HG02943 (cell line): ENCODE measurements at regions not wholly inside any gene's neighbourhood (a gene's known extent, or its start where the extent isn't known, plus 50 kb on each side); places are given as distances from the start of the nearest gene placed in this dataset.
A peak's percentile ranks its signal among the peaks of the same experiment; 100 is the strongest.

ENCODE experiments used
- ATAC-seq: cut with Tn5 transposase; IDR thresholded peaks from one replicate; pipeline ENCODE4 v1.9.1; 2021; ENCODE audit warnings: mild to moderate bottlenecking, low read depth, moderate library complexity; ENCODE audit not compliant: unreplicated experiment

DNA sequence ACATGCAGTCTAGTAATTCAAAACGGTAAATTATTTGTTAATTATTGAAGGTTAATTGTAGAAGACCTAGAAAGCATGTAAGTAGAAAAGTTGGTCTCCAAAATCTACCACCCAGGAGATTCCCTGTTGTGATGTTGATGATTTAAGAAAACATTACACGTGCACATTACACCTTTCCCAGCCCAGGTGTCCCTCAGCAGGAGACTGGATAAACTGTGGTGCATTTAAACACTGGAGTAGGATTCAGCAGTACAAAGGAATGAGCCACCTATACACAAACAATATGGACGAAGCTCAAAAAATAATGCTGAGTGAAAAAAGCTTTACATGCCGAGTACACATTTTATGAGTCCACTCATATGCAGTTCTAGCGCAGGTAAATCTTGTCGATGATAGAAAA, 109.0 kb upstream of the STARD3NL start:
- ATAC-seq, result no peak

DNA sequence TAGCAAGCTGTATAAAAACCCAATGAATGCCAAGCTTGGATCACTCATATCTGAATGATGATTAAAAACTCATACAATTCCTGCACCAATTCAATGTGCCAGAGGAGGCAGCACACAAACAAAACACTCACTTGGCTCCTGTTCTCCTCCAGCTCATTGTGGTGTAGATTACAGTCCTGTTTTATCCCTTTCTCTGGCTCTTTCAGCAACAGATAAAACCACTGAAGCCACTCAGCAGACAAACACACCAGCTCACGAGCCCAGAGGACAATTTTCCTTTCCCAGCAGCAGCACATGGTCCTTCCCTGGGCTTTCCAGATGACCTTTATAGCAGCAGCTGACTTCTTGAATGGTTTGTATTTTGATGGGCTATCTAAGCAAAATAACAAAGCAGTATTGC, 107.3 kb upstream of the STARD3NL start:
- ATAC-seq, result no peak

DNA sequence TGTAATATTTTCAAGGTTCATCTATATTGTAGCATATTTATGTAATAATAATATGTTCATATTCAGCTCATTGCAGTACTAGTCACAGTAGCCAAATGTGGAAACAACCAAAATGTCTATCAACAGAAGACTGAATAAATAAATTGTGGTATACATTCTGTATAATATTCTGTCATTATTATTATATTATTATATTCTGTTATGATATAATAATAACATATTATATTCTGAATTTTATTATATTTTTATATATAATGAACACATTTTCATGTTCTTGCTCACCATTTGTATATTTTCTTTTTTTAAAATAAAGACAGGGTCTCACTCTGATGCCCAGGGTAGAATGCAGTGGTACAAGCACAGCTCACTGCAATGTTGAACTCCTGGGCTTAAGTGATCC, 91.2 kb upstream of the STARD3NL start:
- ATAC-seq, result no peak

DNA sequence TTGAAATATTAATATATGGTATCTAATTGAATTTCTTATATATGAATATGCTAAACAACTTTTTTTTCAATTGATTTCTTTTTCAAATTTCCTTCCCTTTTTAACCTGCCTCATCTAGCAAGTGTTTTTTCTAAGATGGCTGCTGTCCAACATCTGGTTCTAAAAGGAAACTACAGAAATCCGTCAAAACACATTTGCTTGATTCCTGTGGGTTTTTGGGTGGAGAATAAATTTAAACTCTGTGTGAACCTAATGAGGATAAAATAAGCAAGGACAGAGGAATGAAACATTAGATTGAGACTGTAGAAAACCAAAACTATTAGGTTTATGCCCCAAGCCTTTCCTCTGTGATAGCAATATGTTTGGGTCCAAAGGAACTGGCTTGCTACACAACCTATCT, 75.5 kb upstream of the STARD3NL start:
- ATAC-seq, result no peak

DNA sequence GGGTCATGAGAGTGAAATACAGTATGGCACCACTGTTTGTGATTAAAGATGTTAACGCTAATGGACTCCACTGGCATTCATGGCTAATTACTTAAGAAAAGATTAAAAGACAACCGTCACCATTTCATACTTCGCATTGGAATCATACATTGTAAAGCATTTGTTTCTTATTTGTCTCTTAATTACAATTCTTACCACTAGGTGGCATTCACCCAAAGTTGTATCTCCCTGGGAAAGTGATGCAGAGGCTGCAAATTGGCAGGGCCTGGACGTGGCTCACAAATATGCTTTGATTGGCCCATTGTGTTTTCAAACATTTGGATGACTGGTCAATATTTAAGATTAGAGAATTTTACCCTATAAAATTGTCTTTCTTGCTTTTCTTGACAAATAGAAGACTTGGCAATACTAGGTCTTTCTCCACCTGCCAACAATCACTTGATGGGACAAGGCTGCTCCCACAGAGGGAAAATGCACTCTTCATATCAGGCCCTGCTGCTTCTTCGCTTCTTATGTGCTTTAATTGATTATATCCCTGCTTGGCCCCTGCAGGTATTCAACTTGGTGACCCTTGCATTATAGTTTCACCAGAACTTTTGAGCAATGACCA, 72.1 kb upstream of the STARD3NL start:
- no peak for ATAC-seq

DNA sequence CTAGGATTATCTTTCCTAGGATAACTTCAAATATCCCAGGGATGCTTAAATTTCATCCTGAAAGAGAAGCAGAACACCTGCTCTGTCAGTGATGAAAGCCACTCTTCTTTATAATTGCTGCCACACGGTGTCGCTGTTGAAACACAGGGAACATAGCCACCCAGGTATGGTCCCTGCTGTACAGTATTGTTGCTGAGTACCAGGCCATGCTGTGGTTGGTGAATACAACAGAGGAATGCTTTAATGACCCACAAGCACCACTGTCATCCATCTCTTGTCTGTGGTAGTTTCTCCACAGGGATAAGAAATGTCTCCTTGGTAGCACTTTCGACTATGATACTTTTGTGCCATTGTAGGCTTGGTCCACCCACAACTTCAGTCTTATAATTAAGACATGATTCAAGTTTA, 70.6 kb upstream of the STARD3NL start:
- ATAC-seq, result peak; percentile 74

DNA sequence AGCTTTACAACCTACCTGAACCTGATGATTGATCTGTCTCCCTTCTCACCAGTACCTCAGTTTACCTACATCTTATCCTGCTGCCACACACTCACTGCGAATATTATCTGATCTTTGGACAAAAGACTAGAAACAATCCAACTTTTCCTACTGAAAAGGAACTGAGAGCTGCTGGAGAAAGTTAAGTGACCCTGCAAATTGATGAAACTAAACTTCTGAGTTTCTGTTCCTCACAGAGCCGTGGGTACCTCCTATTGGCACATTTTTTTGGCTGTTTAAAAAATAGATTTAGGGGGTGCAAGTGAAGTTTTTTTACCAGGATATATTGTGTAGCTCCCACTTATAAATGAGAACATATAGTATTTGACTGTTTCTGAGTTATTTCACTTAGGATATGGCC, 66.0 kb upstream of the STARD3NL start:
- no peak for ATAC-seq

DNA sequence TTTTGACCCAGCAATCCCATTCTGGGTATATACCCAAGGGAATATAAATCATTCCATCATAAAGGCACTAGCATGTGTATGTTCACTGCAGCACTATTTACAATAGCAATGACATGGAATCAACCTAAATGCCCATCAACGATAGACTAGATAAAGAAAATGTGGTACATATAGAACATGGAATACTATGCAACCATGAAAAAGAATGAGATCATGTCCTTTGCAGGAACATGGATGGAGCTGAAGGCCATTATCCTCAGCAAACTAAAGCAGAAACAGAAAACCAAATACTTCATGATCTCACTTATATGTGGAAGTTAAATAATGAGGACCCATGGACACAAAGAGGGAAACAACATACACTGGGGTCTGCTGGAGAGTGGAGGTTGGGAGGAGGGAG, 58.0 kb upstream of the STARD3NL start:
- no peak for ATAC-seq

DNA sequence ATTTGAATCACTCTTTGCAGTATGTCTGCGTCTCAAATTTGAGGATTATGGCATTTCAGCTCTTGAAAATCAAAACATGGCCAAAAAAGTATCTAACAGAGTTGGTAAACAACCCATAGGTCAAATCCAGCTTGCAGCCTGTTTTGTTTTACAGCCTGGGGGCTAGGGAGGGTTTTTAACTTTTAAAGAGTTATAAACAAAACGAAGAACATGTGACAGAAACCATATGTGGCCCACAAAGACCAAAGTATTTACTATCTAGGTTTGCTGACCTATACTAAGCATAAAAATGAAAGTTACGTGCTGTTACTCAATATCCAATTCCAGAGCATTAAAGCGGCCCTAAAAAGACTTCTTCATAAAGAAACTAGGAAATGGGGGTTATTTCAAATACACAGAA, 55.5 kb upstream of the STARD3NL start:
- no peak for ATAC-seq

DNA sequence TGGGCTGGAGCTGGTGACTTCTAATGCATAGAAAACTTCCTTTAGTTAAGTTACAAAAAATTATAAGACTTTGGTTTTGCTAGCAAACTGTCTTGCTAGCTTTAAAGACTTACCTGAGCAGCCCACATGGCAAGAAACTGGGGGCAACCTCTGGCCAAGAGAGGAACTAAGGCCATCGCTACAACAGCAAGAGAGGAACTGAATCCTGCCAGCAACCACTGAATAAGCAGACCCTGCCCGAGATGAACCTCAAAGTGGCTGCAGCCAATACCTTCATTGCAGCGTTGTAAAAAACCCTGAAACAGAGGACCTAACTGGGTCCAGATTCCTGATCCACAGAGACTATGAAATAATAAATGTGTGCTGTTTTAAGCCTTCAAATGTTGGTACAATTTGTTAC, 54.6 kb upstream of the STARD3NL start:
- no peak for ATAC-seq

DNA sequence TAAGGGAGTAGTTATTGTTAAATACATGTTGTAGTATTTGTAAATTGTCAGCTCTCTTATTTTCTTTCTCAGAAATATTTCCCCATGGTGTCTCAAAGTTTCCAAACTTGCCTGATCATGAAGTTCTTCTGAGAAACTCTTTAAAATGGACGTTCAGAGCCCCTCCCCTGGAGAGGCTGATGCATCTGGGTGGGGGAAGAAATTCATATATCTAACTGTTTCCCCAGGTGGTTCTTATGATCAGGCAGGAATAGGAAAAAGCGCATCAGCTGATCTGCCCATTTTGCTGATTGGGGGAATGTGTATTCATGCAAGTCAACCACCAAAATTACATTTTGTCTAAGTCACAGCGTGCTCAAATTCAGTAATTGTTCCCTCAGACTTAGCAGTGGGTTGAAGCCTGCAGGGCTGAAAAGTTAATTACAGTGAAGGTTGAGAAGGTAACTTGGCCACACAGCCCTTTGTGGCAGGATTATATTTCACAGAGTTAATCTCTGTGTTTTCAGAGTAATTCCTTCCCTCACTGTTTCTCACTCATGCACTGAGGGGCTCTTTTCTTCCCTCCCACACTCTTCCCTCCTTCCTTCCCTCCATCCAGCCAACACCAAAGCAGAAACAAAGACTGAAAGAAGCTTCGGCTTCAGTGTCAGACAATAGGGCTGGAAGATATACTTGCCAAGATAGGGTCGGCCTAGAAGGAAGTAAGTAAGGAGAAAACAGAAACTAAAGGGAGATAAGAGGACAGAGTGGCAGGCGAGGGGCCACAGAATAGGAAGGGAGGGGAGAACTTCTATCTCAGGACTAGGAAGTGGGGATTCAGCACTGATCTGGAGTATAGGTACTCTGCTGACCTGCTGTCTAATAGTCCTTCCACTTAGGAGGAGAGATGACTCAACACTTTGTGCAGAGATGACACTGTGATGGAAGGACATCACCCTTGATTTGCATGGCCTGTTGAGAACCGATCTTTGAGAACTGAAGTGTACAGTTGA, 50.5 kb upstream of the STARD3NL start:
- no peak for ATAC-seq
